ENCODE measurements at regions not wholly inside any gene's neighbourhood (a gene's known extent, or its start where the extent isn't known, plus 50 kb on each side); places are given as distances from the start of the nearest gene placed in this dataset.

DNA sequence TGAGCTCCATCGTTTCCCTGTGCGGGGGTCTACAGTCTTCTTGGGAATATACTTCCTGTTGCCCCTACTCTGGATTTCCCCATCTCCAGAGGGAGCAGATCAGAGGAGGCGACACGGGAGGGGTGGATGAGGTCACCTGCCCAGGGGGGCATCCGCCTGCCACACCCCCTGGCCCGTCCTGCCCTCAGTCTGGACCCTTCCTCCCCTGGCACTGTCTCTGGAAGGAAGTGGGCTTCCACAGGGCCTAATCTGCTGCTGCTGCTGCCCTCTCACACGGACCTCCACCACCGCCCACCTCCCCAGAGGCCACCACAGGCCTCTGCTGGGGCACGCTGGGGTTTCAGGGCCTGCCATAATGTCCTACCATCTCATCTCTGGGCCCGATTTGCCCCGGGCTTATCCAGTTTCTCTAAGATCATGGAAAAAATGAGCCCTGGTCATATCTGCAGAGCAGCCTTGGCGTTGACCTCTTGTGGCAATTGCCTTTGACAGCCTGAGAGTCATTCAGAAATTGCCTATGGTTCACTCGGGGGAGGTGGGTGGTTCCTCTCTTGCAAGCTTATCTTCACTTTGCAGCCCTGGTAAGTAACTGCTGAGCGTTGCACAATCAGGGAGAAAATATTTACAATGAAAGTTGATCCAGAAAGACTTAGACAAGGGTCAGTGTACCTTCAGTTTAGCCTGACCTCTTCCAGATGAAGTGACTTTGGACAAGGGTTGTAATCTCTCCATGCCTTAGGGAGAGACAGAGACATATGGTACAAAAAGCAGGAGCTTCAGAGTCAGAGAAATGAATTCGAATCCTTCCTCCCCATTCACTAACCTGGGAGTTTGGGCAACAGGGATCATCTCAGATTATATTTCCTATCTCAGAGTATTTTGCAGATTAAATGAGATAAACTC, 252.4 kb downstream of the TOMM20 start (continued):
- TF ChIP-seq, protein P1, sequence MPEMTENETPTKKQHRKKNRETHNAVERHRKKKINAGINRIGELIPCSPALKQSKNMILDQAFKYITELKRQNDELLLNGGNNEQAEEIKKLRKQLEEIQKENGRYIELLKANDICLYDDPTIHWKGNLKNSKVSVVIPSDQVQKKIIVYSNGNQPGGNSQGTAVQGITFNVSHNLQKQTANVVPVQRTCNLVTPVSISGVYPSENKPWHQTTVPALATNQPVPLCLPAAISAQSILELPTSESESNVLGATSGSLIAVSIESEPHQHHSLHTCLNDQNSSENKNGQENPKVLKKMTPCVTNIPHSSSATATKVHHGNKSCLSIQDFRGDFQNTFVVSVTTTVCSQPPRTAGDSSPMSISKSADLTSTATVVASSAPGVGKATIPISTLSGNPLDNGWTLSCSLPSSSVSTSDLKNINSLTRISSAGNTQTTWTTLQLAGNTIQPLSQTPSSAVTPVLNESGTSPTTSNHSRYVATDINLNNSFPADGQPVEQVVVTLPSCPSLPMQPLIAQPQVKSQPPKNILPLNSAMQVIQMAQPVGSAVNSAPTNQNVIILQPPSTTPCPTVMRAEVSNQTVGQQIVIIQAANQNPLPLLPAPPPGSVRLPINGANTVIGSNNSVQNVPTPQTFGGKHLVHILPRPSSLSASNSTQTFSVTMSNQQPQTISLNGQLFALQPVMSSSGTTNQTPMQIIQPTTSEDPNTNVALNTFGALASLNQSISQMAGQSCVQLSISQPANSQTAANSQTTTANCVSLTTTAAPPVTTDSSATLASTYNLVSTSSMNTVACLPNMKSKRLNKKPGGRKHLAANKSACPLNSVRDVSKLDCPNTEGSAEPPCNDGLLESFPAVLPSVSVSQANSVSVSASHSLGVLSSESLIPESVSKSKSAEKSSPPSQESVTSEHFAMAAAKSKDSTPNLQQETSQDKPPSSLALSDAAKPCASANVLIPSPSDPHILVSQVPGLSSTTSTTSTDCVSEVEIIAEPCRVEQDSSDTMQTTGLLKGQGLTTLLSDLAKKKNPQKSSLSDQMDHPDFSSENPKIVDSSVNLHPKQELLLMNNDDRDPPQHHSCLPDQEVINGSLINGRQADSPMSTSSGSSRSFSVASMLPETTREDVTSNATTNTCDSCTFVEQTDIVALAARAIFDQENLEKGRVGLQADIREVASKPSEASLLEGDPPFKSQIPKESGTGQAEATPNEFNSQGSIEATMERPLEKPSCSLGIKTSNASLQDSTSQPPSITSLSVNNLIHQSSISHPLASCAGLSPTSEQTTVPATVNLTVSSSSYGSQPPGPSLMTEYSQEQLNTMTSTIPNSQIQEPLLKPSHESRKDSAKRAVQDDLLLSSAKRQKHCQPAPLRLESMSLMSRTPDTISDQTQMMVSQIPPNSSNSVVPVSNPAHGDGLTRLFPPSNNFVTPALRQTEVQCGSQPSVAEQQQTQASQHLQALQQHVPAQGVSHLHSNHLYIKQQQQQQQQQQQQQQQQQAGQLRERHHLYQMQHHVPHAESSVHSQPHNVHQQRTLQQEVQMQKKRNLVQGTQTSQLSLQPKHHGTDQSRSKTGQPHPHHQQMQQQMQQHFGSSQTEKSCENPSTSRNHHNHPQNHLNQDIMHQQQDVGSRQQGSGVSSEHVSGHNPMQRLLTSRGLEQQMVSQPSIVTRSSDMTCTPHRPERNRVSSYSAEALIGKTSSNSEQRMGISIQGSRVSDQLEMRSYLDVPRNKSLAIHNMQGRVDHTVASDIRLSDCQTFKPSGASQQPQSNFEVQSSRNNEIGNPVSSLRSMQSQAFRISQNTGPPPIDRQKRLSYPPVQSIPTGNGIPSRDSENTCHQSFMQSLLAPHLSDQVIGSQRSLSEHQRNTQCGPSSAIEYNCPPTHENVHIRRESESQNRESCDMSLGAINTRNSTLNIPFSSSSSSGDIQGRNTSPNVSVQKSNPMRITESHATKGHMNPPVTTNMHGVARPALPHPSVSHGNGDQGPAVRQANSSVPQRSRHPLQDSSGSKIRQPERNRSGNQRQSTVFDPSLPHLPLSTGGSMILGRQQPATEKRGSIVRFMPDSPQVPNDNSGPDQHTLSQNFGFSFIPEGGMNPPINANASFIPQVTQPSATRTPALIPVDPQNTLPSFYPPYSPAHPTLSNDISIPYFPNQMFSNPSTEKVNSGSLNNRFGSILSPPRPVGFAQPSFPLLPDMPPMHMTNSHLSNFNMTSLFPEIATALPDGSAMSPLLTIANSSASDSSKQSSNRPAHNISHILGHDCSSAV (CRISPR knock-in tag; IDR thresholded peaks at IDR 0.05; ENCODE audit: borderline replicate concordance) = no peak
- peak; percentile 99 for TF ChIP-seq SIX4 (CRISPR knock-in tag; IDR thresholded peaks at IDR 0.05)
- no peak; the same call in 1 of the 2 replicates for TF ChIP-seq KMT2B (CRISPR knock-in tag; IDR thresholded peaks at IDR 0.05)
- TF ChIP-seq, protein P2, sequence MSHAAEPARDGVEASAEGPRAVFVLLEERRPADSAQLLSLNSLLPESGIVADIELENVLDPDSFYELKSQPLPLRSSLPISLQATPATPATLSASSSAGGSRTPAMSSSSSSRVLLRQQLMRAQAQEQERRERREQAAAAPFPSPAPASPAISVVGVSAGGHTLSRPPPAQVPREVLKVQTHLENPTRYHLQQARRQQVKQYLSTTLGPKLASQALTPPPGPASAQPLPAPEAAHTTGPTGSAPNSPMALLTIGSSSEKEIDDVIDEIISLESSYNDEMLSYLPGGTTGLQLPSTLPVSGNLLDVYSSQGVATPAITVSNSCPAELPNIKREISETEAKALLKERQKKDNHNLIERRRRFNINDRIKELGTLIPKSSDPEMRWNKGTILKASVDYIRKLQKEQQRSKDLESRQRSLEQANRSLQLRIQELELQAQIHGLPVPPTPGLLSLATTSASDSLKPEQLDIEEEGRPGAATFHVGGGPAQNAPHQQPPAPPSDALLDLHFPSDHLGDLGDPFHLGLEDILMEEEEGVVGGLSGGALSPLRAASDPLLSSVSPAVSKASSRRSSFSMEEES (CRISPR knock-in tag; IDR thresholded peaks at IDR 0.05) = peak; percentile 70
- peak; percentile 80 for TF ChIP-seq HNF4G (IDR thresholded peaks at IDR 0.05; ENCODE audit: borderline replicate concordance, low read depth, low read length)
- TF ChIP-seq HNF4G (CRISPR knock-in tag; IDR thresholded peaks at IDR 0.05; ENCODE audit: borderline replicate concordance, low read depth) = peak; percentile 70; the same call in 1 of the 2 replicates
- TF ChIP-seq ZNF510 (CRISPR knock-in tag; IDR thresholded peaks at IDR 0.05; ENCODE audit: low read depth) = no peak
- TF ChIP-seq, protein P3, sequence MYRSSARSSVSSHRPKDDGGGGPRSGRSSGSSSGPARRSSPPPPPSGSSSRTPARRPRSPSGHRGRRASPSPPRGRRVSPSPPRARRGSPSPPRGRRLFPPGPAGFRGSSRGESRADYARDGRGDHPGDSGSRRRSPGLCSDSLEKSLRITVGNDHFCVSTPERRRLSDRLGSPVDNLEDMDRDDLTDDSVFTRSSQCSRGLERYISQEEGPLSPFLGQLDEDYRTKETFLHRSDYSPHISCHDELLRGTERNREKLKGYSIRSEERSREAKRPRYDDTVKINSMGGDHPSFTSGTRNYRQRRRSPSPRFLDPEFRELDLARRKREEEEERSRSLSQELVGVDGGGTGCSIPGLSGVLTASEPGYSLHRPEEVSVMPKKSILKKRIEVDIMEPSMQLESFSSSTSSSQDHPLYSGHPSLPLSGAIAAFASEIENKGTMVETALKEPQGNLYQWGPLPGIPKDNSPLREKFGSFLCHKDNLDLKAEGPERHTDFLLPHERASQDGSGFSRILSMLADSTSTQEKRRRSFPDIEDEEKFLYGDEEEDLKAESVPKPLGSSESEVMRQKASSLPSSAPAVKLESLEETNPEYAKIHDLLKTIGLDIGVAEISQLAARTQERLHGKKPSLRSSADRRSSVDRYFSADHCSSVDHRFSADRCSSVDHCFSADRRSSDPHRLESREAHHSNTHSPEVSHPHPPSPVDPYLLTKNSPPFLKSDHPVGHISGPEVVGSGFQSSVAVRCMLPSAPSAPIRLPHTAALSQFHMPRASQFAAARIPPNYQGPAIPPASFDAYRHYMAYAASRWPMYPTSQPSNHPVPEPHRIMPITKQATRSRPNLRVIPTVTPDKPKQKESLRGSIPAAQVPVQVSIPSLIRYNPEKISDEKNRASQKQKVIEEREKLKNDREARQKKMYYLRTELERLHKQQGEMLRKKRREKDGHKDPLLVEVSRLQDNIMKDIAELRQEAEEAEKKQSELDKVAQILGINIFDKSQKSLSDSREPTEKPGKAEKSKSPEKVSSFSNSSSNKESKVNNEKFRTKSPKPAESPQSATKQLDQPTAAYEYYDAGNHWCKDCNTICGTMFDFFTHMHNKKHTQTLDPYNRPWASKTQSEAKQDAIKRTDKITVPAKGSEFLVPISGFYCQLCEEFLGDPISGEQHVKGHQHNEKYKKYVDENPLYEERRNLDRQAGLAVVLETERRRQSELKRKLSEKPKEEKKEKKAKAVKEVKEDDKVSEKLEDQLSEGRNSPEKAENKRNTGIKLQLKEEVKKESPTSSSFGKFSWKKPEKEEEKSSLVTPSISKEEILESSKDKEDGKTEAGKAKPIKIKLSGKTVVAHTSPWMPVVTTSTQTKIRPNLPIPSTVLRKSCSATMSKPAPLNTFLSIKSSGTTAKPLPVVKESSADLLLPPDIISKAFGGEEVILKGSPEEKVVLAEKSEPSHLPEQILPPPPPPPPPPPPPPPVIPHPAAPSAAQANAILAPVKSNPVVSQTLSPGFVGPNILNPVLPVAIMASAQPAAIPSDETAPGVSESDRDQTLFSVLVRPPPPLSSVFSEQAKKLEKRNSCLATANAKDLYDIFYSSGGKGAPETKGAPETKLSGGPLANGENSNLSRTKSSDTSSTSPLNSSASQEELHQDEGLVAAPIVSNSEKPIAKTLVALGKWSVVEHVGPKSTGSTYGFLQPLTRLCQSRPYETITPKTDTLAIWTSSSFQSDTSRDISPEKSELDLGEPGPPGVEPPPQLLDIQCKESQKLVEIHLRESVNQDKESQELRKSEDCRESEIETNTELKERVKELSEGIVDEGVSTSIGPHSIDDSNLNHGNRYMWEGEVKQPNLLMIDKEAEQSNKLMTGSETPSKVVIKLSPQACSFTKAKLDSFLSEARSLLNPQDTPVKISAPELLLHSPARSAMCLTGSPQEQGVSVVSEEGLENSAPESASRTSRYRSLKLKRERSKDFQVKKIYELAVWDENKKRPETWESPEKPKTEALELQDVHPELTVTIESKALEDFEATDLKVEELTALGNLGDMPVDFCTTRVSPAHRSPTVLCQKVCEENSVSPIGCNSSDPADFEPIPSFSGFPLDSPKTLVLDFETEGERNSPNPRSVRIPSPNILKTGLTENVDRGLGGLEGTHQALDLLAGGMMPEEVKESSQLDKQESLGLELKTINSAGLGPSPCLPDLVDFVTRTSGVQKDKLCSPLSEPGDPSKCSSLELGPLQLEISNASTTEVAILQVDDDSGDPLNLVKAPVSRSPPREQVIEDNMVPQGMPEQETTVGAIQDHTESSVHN (CRISPR knock-in tag; IDR thresholded peaks at IDR 0.05) = no peak
